T-helper 17 cell (primary cell): ENCODE measurements at regions not wholly inside any gene's neighbourhood (a gene's known extent, or its start where the extent isn't known, plus 50 kb on each side); places are given as distances from the start of the nearest gene placed in this dataset.

Experiments used
- ATAC-seq: fragments of 150-1000 bp; cut with Tn5 transposase; 2 replicates; pipeline ENCODE4 v1.10.0; 2021; ENCODE audit warnings: mild to moderate bottlenecking, moderate library complexity
- DNase-seq, 3 donors: peaks; one replicate each; pipeline versions ENCODE4 v3.0.0 to v3.0.0-alpha.2; 2020 to 2021
- H3K9me3 ChIP-seq: one replicate; pipeline ENCODE4 v1.7.0; 2013; ENCODE audit warnings: low read length, mild to moderate bottlenecking; ENCODE audit not compliant: control insufficient read depth, poor library complexity, severe bottlenecking
- H3K27ac Mint-ChIP-seq: one replicate; pipeline ENCODE4 v1.8.0; 2022; ENCODE audit warnings: mild to moderate bottlenecking, moderate library complexity, mixed read lengths
- H3K27me3 Mint-ChIP-seq: one replicate; pipeline ENCODE4 v1.8.0; 2022; ENCODE audit warnings: mixed read lengths
- H3K36me3 Mint-ChIP-seq: one replicate; pipeline ENCODE4 v1.8.0; 2022; ENCODE audit warnings: low read depth, mixed read lengths
- H3K4me1 Mint-ChIP-seq: one replicate; pipeline ENCODE4 v1.8.0; 2022; ENCODE audit warnings: mild to moderate bottlenecking, mixed read lengths
- H3K4me3 Mint-ChIP-seq: one replicate; pipeline ENCODE4 v1.8.0; 2022; ENCODE audit warnings: mild to moderate bottlenecking, moderate library complexity, mixed read lengths

- Mint-ChIP-seq H3K27ac (no peak overlapping the region), H3K27me3 (peaks cover 7% of the 10 kb centered on the region), H3K4me3 (no peak overlapping the region), H3K36me3 (no peaks in the 10 kb centered on the region), H3K4me1 (no peaks in the 10 kb centered on the region)
- H3K9me3 ChIP-seq: no peaks in the 10 kb centered on the region
- DNase-seq (no peak), ATAC-seq (no peak)
These were observed 487.8 kb downstream of the ENC1 start for GRCh38 chr5:74152625-74153254.

DNA sequence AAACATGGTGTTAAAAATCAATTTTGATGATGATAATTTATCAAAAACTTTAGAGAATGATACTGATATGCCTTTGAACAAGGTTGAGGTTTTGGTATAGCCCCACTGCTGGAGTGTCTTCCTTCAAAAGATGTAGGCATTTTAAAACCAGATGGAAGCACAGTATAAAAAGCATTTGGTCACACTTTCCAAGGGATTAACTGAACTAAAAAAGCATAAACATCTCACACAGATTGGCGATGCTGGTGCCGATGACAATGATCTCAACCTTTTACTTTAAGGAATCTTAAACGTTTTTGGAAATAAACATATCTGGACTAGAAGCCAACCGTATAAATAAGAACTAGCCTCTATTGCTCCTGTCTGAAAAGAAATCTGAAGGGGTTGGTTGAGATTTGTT lies 488.4 kb downstream of the ENC1 start:
- no peak for DNase-seq
- H3K4me1 Mint-ChIP-seq: no peaks in the 10 kb centered on the region
- no peaks in the 10 kb centered on the region for H3K9me3 ChIP-seq
- no peak for ATAC-seq
- no peak overlapping the region for H3K27ac Mint-ChIP-seq
- peaks cover 7% of the 10 kb centered on the region for H3K27me3 Mint-ChIP-seq
- H3K36me3 Mint-ChIP-seq: no peaks in the 10 kb centered on the region
- H3K4me3 Mint-ChIP-seq: no peak overlapping the region

GRCh38 chr5:74149395-74149794 lies 491.1 kb downstream of the ENC1 start:
- H3K4me3 Mint-ChIP-seq: no peak overlapping the region
- H3K9me3 ChIP-seq: no peaks in the 10 kb centered on the region
- H3K4me1 Mint-ChIP-seq: no peaks in the 10 kb centered on the region
- ATAC-seq: no peak
- H3K36me3 Mint-ChIP-seq: no peaks in the 10 kb centered on the region
- peaks cover 14% of the 10 kb centered on the region for H3K27me3 Mint-ChIP-seq
- no peak overlapping the region for H3K27ac Mint-ChIP-seq
- no peak for DNase-seq

- Mint-ChIP-seq H3K4me1 (no peaks in the 10 kb centered on the region), H3K27ac (no peak overlapping the region), H3K36me3 (no peaks in the 10 kb centered on the region), H3K4me3 (no peak overlapping the region), H3K27me3 (peaks cover 15% of the 10 kb centered on the region)
- H3K9me3 ChIP-seq: no peaks in the 10 kb centered on the region
- DNase-seq (no peak), ATAC-seq (no peak)
These were observed 492.2 kb downstream of the ENC1 start for GRCh38 chr5:74148321-74148720.

- Mint-ChIP-seq H3K27ac (no peak overlapping the region), H3K27me3 (peaks cover 21% of the 10 kb centered on the region), H3K4me3 (no peak overlapping the region), H3K4me1 (no peaks in the 10 kb centered on the region), H3K36me3 (no peaks in the 10 kb centered on the region)
- no peak for ATAC-seq
- no peaks in the 10 kb centered on the region for H3K9me3 ChIP-seq
- DNase-seq: no peak
These were observed 493.7 kb downstream of the ENC1 start for GRCh38 chr5:74146796-74147195.

GRCh38 chr5:74145951-74146350 lies 494.6 kb downstream of the ENC1 start:
- no peak overlapping the region for H3K4me3 Mint-ChIP-seq
- no peak for DNase-seq
- no peak overlapping the region for H3K27ac Mint-ChIP-seq
- no peaks in the 10 kb centered on the region for H3K36me3 Mint-ChIP-seq
- H3K4me1 Mint-ChIP-seq: no peaks in the 10 kb centered on the region
- H3K27me3 Mint-ChIP-seq: peaks cover 29% of the 10 kb centered on the region
- H3K9me3 ChIP-seq: no peaks in the 10 kb centered on the region
- no peak for ATAC-seq

DNA sequence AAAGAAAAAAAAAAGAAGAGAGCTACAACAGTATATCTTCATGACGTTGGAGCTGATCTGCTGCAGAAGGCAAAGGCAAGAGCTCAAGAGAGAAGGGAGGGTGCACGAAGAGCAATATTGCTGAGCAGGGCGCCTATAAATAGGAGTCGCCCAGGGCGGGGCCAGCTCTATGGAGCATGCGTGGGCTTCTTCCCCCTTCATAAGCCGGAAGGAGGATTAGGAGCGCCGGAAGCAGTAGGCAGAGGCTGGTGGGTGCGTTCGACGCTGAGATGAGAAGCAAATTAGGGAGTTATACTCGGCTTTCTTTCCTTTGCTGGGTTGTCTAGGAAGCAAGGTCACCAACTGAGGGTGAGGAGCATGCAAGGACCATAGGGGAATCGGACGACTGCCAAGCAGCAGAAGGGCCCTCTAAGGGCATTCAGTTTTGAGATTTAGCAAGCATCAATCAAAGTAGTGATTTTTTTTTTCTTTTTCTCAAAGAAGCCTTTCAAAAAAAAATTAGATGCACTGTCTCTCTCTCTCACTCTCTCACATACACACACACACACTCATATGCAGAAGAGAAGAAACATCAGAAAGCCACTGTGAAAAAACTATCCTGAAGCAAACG lies 496.7 kb downstream of the ENC1 start:
- Mint-ChIP-seq H3K4me1 (no peaks in the 10 kb centered on the region), H3K27ac (no peak overlapping the region), H3K4me3 (no peak overlapping the region), H3K36me3 (no peaks in the 10 kb centered on the region), H3K27me3 (peaks cover 40% of the 10 kb centered on the region)
- no peaks in the 10 kb centered on the region for H3K9me3 ChIP-seq
- ATAC-seq: no peak
- DNase-seq: no peak

DNA sequence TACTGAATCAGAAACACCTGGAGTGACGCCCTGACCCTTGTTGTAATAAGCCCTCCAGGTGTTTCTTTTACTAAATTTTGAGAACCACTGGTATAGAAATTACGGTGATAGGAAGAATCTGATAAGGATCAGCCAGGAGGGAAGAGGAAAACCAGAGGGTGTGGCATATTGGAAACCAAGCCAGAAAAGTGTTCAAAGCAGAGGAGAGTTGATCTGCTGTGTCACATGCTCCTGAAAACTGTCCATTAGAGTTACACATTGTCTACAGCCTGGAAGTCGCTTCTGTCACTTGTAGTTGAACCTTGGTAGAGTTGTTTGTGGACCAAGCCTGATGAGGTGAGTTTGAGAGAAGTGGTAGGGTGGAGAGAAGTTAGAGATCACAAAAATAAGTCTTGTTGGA lies 497.4 kb downstream of the ENC1 start:
- DNase-seq: no peak
- no peaks in the 10 kb centered on the region for H3K9me3 ChIP-seq
- Mint-ChIP-seq H3K27ac (no peak overlapping the region), H3K4me3 (no peak overlapping the region), H3K36me3 (no peaks in the 10 kb centered on the region), H3K4me1 (no peaks in the 10 kb centered on the region), H3K27me3 (peaks cover 42% of the 10 kb centered on the region)
- no peak for ATAC-seq

- no peak for ATAC-seq
- H3K4me1 Mint-ChIP-seq: no peaks in the 10 kb centered on the region
- no peaks in the 10 kb centered on the region for H3K36me3 Mint-ChIP-seq
- H3K27ac Mint-ChIP-seq: no peak overlapping the region
- H3K9me3 ChIP-seq: no peaks in the 10 kb centered on the region
- peaks cover 51% of the 10 kb centered on the region for H3K27me3 Mint-ChIP-seq
- DNase-seq: no peak
- no peak overlapping the region for H3K4me3 Mint-ChIP-seq
These were observed 499.5 kb downstream of the ENC1 start for GRCh38 chr5:74141053-74141452.

DNA sequence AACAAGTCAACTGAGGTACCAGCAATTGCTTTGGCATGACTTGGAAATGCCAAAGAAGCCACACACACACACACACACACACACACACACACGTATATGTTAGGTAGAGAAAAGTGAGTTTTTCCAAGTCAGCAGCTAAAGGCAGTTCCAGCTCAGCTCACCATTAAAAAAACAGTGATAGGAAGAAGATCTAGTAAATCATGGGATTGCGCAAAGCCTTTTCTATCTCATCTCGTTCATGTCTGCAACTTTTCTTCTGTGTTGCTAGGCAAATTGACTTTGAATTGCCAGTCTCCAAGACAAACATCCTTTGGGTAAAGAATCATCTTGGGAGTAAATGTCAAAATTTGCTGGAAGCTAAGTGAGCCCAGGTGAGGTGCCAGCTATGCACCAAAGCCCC lies 500.1 kb downstream of the ENC1 start:
- H3K36me3 Mint-ChIP-seq: no peaks in the 10 kb centered on the region
- H3K27ac Mint-ChIP-seq: no peak overlapping the region
- no peak for ATAC-seq
- no peak for DNase-seq
- no peaks in the 10 kb centered on the region for H3K9me3 ChIP-seq
- peaks cover 57% of the 10 kb centered on the region for H3K27me3 Mint-ChIP-seq
- no peak overlapping the region for H3K4me3 Mint-ChIP-seq
- no peaks in the 10 kb centered on the region for H3K4me1 Mint-ChIP-seq

- DNase-seq: no peak
- H3K4me1 Mint-ChIP-seq: no peaks in the 10 kb centered on the region
- H3K9me3 ChIP-seq: no peaks in the 10 kb centered on the region
- H3K4me3 Mint-ChIP-seq: no peak overlapping the region
- ATAC-seq: no peak
- H3K36me3 Mint-ChIP-seq: no peaks in the 10 kb centered on the region
- H3K27ac Mint-ChIP-seq: no peak overlapping the region
- peaks cover 52% of the 10 kb centered on the region for H3K27me3 Mint-ChIP-seq
These were observed 500.9 kb downstream of the ENC1 start for GRCh38 chr5:74139589-74139988.

GRCh38 chr5:74138721-74139120 lies 501.8 kb downstream of the ENC1 start:
- H3K27ac Mint-ChIP-seq: no peak overlapping the region
- H3K36me3 Mint-ChIP-seq: no peaks in the 10 kb centered on the region
- no peak for DNase-seq
- no peaks in the 10 kb centered on the region for H3K9me3 ChIP-seq
- peaks cover 49% of the 10 kb centered on the region for H3K27me3 Mint-ChIP-seq
- no peak overlapping the region for H3K4me3 Mint-ChIP-seq
- no peak for ATAC-seq
- H3K4me1 Mint-ChIP-seq: no peaks in the 10 kb centered on the region

DNA sequence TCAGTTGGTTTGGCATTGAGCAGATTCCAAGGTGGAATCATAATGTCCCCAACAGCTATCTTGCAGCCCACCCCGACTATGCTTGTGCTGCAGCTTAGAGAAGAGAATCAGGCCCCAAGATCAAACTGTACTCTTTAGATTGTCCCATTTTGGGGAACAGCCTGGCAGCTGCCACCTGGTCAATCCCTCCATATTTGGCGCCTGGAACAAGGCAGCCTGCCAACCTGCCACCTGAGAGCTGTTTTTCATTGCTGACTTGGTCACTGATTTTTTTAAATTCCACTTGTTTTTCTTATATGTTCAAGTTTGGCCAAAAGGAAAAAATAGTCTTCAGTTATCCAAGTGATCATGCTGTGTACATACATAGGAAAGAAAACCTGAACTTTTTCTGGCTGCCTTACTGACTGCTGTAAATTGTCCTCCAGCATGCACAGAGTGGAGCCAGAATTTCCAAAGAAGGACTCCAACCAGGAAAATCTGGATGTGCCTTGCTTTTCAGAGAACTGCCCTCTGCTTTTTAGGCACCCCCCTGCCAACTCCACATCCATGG lies 504.2 kb downstream of the ENC1 start:
- Mint-ChIP-seq H3K27ac (no peak overlapping the region), H3K27me3 (peaks cover 37% of the 10 kb centered on the region), H3K4me1 (no peaks in the 10 kb centered on the region), H3K4me3 (no peak overlapping the region), H3K36me3 (no peaks in the 10 kb centered on the region)
- ATAC-seq (no peak), DNase-seq (no peak)
- no peaks in the 10 kb centered on the region for H3K9me3 ChIP-seq

DNA sequence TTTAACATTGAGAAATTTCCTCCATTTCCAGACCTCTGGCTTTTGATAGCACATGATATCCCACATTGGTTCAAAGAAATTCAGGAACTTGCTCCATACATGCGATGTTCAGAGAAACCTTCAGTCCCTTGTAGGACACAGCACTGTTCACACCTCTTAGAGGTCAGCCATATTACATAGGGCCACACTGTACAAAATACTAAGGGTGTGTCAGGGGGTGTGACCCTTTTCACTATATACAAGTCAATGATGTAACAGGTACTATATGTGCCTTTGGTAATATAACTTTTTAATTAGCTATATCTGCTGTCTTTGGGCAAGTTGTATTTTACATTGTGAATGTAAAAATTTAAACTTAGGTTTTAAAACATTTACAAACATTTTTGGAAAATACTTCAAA lies 505.5 kb downstream of the ENC1 start:
- DNase-seq (no peak), ATAC-seq (no peak)
- H3K4me3 Mint-ChIP-seq: no peak overlapping the region
- H3K36me3 Mint-ChIP-seq: no peaks in the 10 kb centered on the region
- no peaks in the 10 kb centered on the region for H3K4me1 Mint-ChIP-seq
- peaks cover 40% of the 10 kb centered on the region for H3K27me3 Mint-ChIP-seq
- no peaks in the 10 kb centered on the region for H3K9me3 ChIP-seq
- H3K27ac Mint-ChIP-seq: no peak overlapping the region
